Inflammatory macrophage treated with lipopolysaccharide for 1 hour (primary cell): ENCODE measurements at regions not wholly inside any gene's neighbourhood (a gene's known extent, or its start where the extent isn't known, plus 50 kb on each side); places are given as distances from the start of the nearest gene placed in this dataset.

ENCODE experiments used
- DNase-seq, 2 donors: peaks; one replicate each; pipeline ENCODE4 v3.0.0-alpha.2; 2020 to 2022

- no peak for DNase-seq
Measured at GRCh38 chr3:14273901-14274611, 95.4 kb downstream of the LSM3 start.

GRCh38 chr3:14274612-14274936 lies 96.0 kb downstream of the LSM3 start:
- no peak for DNase-seq

- peak in 1 of 2 donors; percentile 23 for DNase-seq
Measured at GRCh38 chr3:14274999-14275961, 96.7 kb downstream of the LSM3 start.

- DNase-seq = no peak
Measured at GRCh38 chr3:14275962-14276909, 97.6 kb downstream of the LSM3 start.

- no peak for DNase-seq
Measured at GRCh38 chr3:14277557-14277956, 98.9 kb downstream of the LSM3 start.

GRCh38 chr3:14278265-14278798 lies 99.7 kb downstream of the LSM3 start:
- no peak for DNase-seq

- peak in 1 of 2 donors; percentile 22 for DNase-seq
Measured at GRCh38 chr3:14278799-14279625, 100.4 kb downstream of the LSM3 start.

GRCh38 chr3:14279626-14280061 lies 101.0 kb downstream of the LSM3 start:
- no peak for DNase-seq

- no peak for DNase-seq
Measured at GRCh38 chr3:14280326-14280725, 101.7 kb downstream of the LSM3 start.

GRCh38 chr3:14281053-14281452 lies 102.4 kb downstream of the LSM3 start:
- no peak for DNase-seq

- DNase-seq = no peak
Measured at GRCh38 chr3:14282001-14282705, 103.5 kb downstream of the LSM3 start.

- DNase-seq = no peak
Measured at GRCh38 chr3:14282706-14283075, 104.1 kb downstream of the LSM3 start.

- DNase-seq = no peak
Measured at GRCh38 chr3:14283092-14283812, 104.6 kb downstream of the LSM3 start.

GRCh38 chr3:14283813-14284438 lies 105.3 kb downstream of the LSM3 start:
- no peak for DNase-seq

- DNase-seq = peak; percentile 21 to 82
Measured at GRCh38 chr3:14284694-14285547, 106.3 kb downstream of the LSM3 start.

- no peak for DNase-seq
Measured at GRCh38 chr3:14285548-14285925, 106.9 kb downstream of the LSM3 start.

GRCh38 chr3:14286887-14287500 lies 108.4 kb downstream of the LSM3 start:
- no peak for DNase-seq

GRCh38 chr3:14288177-14288788 lies 109.7 kb downstream of the LSM3 start:
- DNase-seq = no peak
